H1 (cell line): ENCODE measurements at regions not wholly inside any gene's neighbourhood (a gene's known extent, or its start where the extent isn't known, plus 50 kb on each side); places are given as distances from the start of the nearest gene placed in this dataset.

Experiments used
- CBX8 ChIP-seq: fragments of 300-800, 300-1000 bp; sonication (generic); IDR thresholded peaks from 2 replicates; pipeline ENCODE4 v1.7.1; 2016; ENCODE audit warnings: low read depth, low read length, borderline replicate concordance
- CREB1 ChIP-seq: IDR thresholded peaks from 2 replicates; pipeline ENCODE4 v1.6.1; 2012; ENCODE audit warnings: inconsistent platforms
- CTCF ChIP-seq, 3 experiments: IDR thresholded peaks; 1 replicate in 2 of 3; 2 replicates in 1 of 3; pipeline versions ENCODE4 v1.5.1 to v1.6.1; 2011; ENCODE audit warnings: low read length in 3 of 3, mild to moderate bottlenecking in 3 of 3, inconsistent platforms in 2 of 3, low read depth in 1 of 3, moderate library complexity in 1 of 3; ENCODE audit not compliant: insufficient read depth in 1 of 3; ENCODE audit errors: control extremely low read depth in 1 of 3
- EP300 ChIP-seq, 2 experiments: IDR thresholded peaks; 1 replicate in 1 of 2; 2 replicates in 1 of 2; pipeline ENCODE4 v1.6.1; 2011 to 2012; ENCODE audit warnings: low read depth in 2 of 2, low read length in 2 of 2, mild to moderate bottlenecking in 2 of 2, borderline replicate concordance in 1 of 2, inconsistent platforms in 1 of 2, moderate library complexity in 1 of 2
- EZH2 ChIP-seq: fragments of 200-600 bp; sonication (generic); IDR thresholded peaks from 2 replicates; pipeline ENCODE4 v1.7.1; 2012; ENCODE audit warnings: low read depth, mild to moderate bottlenecking, moderate library complexity, low read length, inconsistent platforms; ENCODE audit not compliant: severe bottlenecking
- RFX5 ChIP-seq: IDR thresholded peaks from 2 replicates; pipeline ENCODE4 v1.6.1; 2011; ENCODE audit warnings: low read depth, low read length, improper control_type of control experiment, borderline replicate concordance
- TEAD4 ChIP-seq: IDR thresholded peaks from 2 replicates; pipeline ENCODE4 v1.6.1; 2012; ENCODE audit warnings: low read depth, low read length, inconsistent platforms, mixed read lengths

- TF ChIP-seq EZH2, result no peak
- TF ChIP-seq RFX5, result no peak
- TF ChIP-seq CREB1, result no peak
- no peak for TF ChIP-seq CTCF (IDR thresholded peaks at IDR 0.05; ENCODE audit: control extremely low read depth in 1 of 3, insufficient read depth in 1 of 3, low read depth in 1 of 3, low read length in 3 of 3)
- TF ChIP-seq TEAD4, result no peak
- TF ChIP-seq EP300 (IDR thresholded peaks at IDR 0.05; ENCODE audit: borderline replicate concordance in 1 of 2, low read depth in 2 of 2, low read length in 2 of 2), result no peak
- no peak for TF ChIP-seq CBX8
These were observed 56.0 kb downstream of the GLUD2 start for GRCh38 chrX:121103381-121103780.
